Activated CD4-positive, CD25-positive, alpha-beta regulatory T cell treated with anti-CD3 and anti-CD28 coated beads, Interleukin-2, amount 50 U/mL, for 72 hours (primary cell): ENCODE measurements at regions not wholly inside any gene's neighbourhood (a gene's known extent, or its start where the extent isn't known, plus 50 kb on each side); places are given as distances from the start of the nearest gene placed in this dataset.

ENCODE experiments used
- DNase-seq: peaks from one replicate; pipeline ENCODE4 v3.0.0; 2021

GRCh38 chr10:89829262-89829886, 128.0 kb downstream of the KIF20B start:
- no peak for DNase-seq

- DNase-seq: no peak
Measured at GRCh38 chr10:89829887-89830269, 128.5 kb downstream of the KIF20B start.

- no peak for DNase-seq
Measured at GRCh38 chr10:89830624-89831023, 129.2 kb downstream of the KIF20B start.

GRCh38 chr10:89836840-89837164, 135.4 kb downstream of the KIF20B start:
- DNase-seq: no peak

GRCh38 chr10:89837165-89838043, 136.0 kb downstream of the KIF20B start:
- DNase-seq: peak; percentile 40

GRCh38 chr10:89838044-89838615, 136.7 kb downstream of the KIF20B start:
- DNase-seq: no peak

- no peak for DNase-seq
Measured at GRCh38 chr10:89845541-89846280, 144.3 kb downstream of the KIF20B start.

DNA sequence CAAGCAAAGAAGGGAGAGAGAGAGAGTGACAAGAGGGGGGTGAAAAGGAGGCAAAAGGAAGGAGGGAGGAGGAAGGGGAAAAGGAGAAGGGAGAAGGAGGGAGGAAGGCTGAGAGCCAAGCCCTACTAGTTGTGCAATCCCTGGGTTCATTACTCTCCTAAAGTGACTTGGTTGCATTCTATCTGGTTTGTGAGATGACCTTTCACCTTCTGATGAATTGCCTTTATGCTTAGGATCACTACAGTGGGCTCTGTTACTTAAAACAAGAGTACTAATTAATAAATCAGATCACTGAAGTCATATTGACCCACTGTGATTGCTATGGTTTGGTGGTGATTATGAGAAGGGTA, 144.9 kb downstream of the KIF20B start:
- DNase-seq: no peak

DNA sequence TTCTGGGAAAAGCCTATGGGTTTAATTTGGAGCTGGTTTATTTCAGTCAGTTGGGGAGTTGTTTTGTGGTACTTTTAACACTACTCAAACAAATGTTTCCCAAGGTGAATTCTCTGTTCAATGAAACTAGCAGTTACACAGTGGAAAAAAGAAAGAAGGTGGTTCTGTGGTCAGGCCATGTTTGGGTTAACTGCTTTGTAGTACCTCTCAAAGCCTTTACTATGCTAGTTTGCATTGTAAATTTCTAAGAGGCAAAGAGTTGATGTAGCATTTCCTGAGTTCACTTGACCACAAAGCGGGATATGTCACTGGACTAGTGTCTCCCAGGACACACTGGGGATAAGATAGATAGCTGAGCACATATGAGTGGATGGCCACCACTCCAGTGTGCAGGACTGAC, 145.4 kb downstream of the KIF20B start:
- DNase-seq: no peak

GRCh38 chr10:89852872-89853271, 151.5 kb downstream of the KIF20B start:
- DNase-seq: no peak

GRCh38 chr10:89853781-89854191, 152.4 kb downstream of the KIF20B start:
- no peak for DNase-seq

DNA sequence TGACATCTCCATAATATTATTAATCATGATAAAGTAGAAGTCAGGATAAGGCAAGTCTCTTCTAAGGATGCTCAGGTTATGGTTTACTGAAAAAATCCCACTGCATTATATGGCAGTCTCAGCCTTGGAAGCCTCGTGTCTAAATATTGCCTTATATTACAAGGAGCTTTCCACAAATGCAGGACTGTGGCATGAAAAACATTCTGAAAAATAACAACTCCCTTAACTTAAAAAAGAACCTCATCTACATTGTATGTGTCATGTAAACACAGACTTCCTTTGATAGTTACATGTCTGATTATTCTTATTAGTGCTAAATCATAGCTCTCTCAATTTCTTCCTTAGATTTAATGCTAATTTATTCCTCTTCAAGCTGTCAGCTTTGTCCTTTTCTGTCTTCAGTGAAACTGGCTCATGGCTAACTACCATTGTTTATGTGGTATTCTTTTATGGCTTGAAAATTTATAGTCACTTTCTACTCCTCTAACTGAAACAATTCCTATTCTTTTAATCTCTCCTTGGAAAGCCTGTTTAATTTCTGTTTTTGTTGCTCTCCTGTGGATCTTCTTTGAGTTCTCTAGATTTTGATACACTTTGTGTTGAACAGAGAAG, 156.1 kb downstream of the KIF20B start:
- no peak for DNase-seq

DNA sequence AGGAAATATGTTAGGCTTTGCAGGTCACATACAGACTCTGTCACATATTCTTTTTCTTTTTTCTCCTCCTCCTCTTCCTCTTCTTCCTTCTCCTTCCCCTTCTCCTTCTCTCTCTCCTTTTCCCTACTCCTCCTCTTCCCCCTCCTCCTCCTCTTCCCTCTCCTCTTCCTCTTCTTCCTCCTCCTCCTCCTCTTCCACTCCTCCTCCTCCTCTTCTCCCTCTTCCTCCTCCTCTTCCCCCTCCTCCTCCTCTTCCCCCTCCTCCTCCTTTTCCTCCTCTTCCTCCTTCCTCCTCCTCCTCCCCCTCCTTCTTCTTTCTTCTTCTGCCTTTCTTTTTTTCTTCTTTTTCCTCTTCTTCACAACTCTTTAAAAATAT, 159.8 kb downstream of the KIF20B start:
- DNase-seq: no peak

GRCh38 chr10:89861584-89862301, 160.4 kb downstream of the KIF20B start:
- DNase-seq: no peak

- no peak for DNase-seq
Measured at GRCh38 chr10:89867964-89868363, 166.6 kb downstream of the KIF20B start.

- no peak for DNase-seq
Measured at GRCh38 chr10:89869180-89869579, 167.8 kb downstream of the KIF20B start.

GRCh38 chr10:89869592-89870156, 168.3 kb downstream of the KIF20B start:
- DNase-seq: no peak

GRCh38 chr10:89870936-89871335, 169.5 kb downstream of the KIF20B start:
- DNase-seq: no peak

- DNase-seq: no peak
Measured at GRCh38 chr10:89873055-89873454, 171.7 kb downstream of the KIF20B start.

DNA sequence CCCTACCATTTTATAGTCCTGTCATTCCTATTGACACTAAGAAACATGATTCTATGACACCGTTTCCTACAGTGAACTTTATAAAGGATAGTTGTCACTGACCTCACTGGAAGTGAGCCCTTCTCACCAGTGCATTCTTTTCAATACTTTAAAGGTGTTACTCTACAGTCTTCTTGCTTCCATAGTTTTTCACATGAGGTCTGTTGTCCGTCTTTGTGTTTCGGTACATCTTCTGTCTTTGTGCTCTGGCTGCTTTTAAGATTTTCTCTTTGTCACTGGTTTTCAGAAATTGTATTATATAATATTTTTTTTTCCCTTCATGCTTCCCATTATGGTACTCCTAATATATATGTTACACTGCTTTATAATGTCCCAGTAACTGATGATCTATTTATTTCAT, 174.2 kb downstream of the KIF20B start:
- no peak for DNase-seq

GRCh38 chr10:89879121-89879520, 177.7 kb downstream of the KIF20B start:
- DNase-seq: no peak

- DNase-seq: no peak
Measured at GRCh38 chr10:89887406-89887805, 186.0 kb downstream of the KIF20B start.
